HG02981 (cell line): ENCODE measurements at regions not wholly inside any gene's neighbourhood (a gene's known extent, or its start where the extent isn't known, plus 50 kb on each side); places are given as distances from the start of the nearest gene placed in this dataset.
"Not testable (repeated sequence)": the region's sequence is repeated elsewhere in the genome, so short reads cannot be mapped to it uniquely, and the experiment has no call there.

Source experiments
- ATAC-seq: cut with Tn5 transposase; IDR thresholded peaks from one replicate; pipeline ENCODE4 v1.9.1; 2021; ENCODE audit warnings: mild to moderate bottlenecking, moderate library complexity; ENCODE audit not compliant: unreplicated experiment

GRCh38 chr3:81886081-81886480 is 124.6 kb upstream of the GBE1 start:
- ATAC-seq, result no peak

GRCh38 chr3:81884791-81885190 is 123.3 kb upstream of the GBE1 start:
- no peak for ATAC-seq

GRCh38 chr3:81876826-81877225 is 115.4 kb upstream of the GBE1 start:
- ATAC-seq, result no peak

- no peak for ATAC-seq
Measured at GRCh38 chr3:81874738-81875137, 113.3 kb upstream of the GBE1 start.

GRCh38 chr3:81872566-81872965 is 111.1 kb upstream of the GBE1 start:
- no peak for ATAC-seq

GRCh38 chr3:81871358-81872155 is 110.1 kb upstream of the GBE1 start:
- no peak for ATAC-seq

GRCh38 chr3:81869382-81869781 is 107.9 kb upstream of the GBE1 start:
- no peak for ATAC-seq

- ATAC-seq, result no peak
Measured at GRCh38 chr3:81868597-81868996, 107.2 kb upstream of the GBE1 start.

- ATAC-seq, result no peak
Measured at GRCh38 chr3:81867875-81868274, 106.4 kb upstream of the GBE1 start.

- not testable (repeated sequence) for ATAC-seq
Measured at GRCh38 chr3:81865164-81865563, 103.7 kb upstream of the GBE1 start.

- no peak for ATAC-seq
Measured at GRCh38 chr3:81864272-81864671, 102.8 kb upstream of the GBE1 start.

- no peak for ATAC-seq
Measured at GRCh38 chr3:81863756-81864155, 102.3 kb upstream of the GBE1 start.

- ATAC-seq, result no peak
Measured at GRCh38 chr3:81861593-81861992, 100.1 kb upstream of the GBE1 start.

GRCh38 chr3:81859524-81859923 is 98.1 kb upstream of the GBE1 start:
- ATAC-seq, result no peak

GRCh38 chr3:81853431-81853830 is 92.0 kb upstream of the GBE1 start:
- no peak for ATAC-seq

- ATAC-seq, result no peak
Measured at GRCh38 chr3:81851176-81851575, 89.7 kb upstream of the GBE1 start.

GRCh38 chr3:81846988-81847387 is 85.5 kb upstream of the GBE1 start:
- no peak for ATAC-seq

GRCh38 chr3:81841540-81841939 is 80.1 kb upstream of the GBE1 start:
- ATAC-seq, result no peak

GRCh38 chr3:81839504-81840094 is 78.2 kb upstream of the GBE1 start:
- ATAC-seq, result no peak

- ATAC-seq, result no peak
Measured at GRCh38 chr3:81838457-81838856, 77.0 kb upstream of the GBE1 start.

GRCh38 chr3:81837071-81837593 is 75.7 kb upstream of the GBE1 start:
- ATAC-seq, result no peak

- no peak for ATAC-seq
Measured at GRCh38 chr3:81829937-81830336, 68.5 kb upstream of the GBE1 start.
